ENCODE measurements at regions not wholly inside any gene's neighbourhood (a gene's known extent, or its start where the extent isn't known, plus 50 kb on each side); places are given as distances from the start of the nearest gene placed in this dataset.

DNA sequence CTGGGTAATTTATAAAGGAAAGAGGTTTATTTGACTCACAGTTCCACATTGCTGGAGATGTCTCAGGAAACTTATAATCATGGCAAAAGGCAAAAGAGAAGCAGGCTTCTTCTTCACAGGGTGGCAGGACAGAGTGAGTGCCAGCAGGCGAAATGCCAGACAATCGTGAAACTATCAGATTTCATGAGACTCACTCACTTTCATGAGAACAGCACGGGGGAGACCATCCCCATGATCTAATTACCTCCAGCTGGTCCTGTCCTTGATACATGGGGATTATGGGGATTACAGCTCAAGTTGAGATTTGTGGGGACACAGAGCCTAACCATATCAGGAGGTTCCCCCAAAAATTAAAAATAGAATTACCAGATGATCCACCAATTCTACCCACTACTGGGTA is 675.5 kb upstream of the SLC8A1 start:
- ATAC-seq (no peak), FAIRE-seq (no peak), DNase-seq (ENCODE audit: low read depth, low spot score) (no peak)
- SMC1A ChIA-PET (ENCODE audit: uncharacterized antibody, unreplicated experiment) = no interaction called here
- 0% methylated on average over 3 of the region's 3 CpGs for WGBS (ENCODE audit: insufficient coverage, insufficient replicate concordance, low lambda C conversion rate, missing lambda C conversion rate)
- intact Hi-C loops (cut with micrococcal nuclease; ENCODE audit: unreplicated experiment) = no loop called here
- BruUV-seq (replicated peaks) = no TSS peak
- CTCF ChIA-PET = no interaction called here
- no peak for TF ChIP-seq STAT1 (conservative IDR thresholded peaks at IDR 0.05)
- no peak for TF ChIP-seq NRF1 (conservative IDR thresholded peaks at IDR 0.05; ENCODE audit: low read depth, low read length)
- TF ChIP-seq SUZ12 (IDR thresholded peaks at IDR 0.05; ENCODE audit: unreplicated experiment) = no peak
- no peak for TF ChIP-seq BCL11A (IDR thresholded peaks at IDR 0.05; ENCODE audit: low read depth, low read length)
- TF ChIP-seq, protein P1, sequence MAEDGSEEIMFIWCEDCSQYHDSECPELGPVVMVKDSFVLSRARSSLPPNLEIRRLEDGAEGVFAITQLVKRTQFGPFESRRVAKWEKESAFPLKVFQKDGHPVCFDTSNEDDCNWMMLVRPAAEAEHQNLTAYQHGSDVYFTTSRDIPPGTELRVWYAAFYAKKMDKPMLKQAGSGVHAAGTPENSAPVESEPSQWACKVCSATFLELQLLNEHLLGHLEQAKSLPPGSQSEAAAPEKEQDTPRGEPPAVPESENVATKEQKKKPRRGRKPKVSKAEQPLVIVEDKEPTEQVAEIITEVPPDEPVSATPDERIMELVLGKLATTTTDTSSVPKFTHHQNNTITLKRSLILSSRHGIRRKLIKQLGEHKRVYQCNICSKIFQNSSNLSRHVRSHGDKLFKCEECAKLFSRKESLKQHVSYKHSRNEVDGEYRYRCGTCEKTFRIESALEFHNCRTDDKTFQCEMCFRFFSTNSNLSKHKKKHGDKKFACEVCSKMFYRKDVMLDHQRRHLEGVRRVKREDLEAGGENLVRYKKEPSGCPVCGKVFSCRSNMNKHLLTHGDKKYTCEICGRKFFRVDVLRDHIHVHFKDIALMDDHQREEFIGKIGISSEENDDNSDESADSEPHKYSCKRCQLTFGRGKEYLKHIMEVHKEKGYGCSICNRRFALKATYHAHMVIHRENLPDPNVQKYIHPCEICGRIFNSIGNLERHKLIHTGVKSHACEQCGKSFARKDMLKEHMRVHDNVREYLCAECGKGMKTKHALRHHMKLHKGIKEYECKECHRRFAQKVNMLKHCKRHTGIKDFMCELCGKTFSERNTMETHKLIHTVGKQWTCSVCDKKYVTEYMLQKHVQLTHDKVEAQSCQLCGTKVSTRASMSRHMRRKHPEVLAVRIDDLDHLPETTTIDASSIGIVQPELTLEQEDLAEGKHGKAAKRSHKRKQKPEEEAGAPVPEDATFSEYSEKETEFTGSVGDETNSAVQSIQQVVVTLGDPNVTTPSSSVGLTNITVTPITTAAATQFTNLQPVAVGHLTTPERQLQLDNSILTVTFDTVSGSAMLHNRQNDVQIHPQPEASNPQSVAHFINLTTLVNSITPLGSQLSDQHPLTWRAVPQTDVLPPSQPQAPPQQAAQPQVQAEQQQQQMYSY (CRISPR knock-in tag; IDR thresholded peaks at IDR 0.05) = no peak
- TF ChIP-seq CREB1 (IDR thresholded peaks at IDR 0.05; ENCODE audit: low read depth) = no peak
- TF ChIP-seq CBX5 (IDR thresholded peaks at IDR 0.05; ENCODE audit: low read depth) = no peak
- TF ChIP-seq, protein P2, sequence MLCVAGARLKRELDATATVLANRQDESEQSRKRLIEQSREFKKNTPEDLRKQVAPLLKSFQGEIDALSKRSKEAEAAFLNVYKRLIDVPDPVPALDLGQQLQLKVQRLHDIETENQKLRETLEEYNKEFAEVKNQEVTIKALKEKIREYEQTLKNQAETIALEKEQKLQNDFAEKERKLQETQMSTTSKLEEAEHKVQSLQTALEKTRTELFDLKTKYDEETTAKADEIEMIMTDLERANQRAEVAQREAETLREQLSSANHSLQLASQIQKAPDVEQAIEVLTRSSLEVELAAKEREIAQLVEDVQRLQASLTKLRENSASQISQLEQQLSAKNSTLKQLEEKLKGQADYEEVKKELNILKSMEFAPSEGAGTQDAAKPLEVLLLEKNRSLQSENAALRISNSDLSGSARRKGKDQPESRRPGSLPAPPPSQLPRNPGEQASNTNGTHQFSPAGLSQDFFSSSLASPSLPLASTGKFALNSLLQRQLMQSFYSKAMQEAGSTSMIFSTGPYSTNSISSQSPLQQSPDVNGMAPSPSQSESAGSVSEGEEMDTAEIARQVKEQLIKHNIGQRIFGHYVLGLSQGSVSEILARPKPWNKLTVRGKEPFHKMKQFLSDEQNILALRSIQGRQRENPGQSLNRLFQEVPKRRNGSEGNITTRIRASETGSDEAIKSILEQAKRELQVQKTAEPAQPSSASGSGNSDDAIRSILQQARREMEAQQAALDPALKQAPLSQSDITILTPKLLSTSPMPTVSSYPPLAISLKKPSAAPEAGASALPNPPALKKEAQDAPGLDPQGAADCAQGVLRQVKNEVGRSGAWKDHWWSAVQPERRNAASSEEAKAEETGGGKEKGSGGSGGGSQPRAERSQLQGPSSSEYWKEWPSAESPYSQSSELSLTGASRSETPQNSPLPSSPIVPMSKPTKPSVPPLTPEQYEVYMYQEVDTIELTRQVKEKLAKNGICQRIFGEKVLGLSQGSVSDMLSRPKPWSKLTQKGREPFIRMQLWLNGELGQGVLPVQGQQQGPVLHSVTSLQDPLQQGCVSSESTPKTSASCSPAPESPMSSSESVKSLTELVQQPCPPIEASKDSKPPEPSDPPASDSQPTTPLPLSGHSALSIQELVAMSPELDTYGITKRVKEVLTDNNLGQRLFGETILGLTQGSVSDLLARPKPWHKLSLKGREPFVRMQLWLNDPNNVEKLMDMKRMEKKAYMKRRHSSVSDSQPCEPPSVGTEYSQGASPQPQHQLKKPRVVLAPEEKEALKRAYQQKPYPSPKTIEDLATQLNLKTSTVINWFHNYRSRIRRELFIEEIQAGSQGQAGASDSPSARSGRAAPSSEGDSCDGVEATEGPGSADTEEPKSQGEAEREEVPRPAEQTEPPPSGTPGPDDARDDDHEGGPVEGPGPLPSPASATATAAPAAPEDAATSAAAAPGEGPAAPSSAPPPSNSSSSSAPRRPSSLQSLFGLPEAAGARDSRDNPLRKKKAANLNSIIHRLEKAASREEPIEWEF (IDR thresholded peaks at IDR 0.05; ENCODE audit: insufficient replicate concordance, low read depth, low read length) = no peak
- no peak for TF ChIP-seq PML (IDR thresholded peaks at IDR 0.05; ENCODE audit: low read length)
- TF ChIP-seq MYC (IDR thresholded peaks at IDR 0.05; ENCODE audit: insufficient read depth, insufficient read length, insufficient replicate concordance, low read length, severe bottlenecking) = no peak
- TF ChIP-seq YY1 (IDR thresholded peaks at IDR 0.05; ENCODE audit: low read depth, low read length) = no peak
- no peak for TF ChIP-seq RAD51 (IDR thresholded peaks at IDR 0.05)
- TF ChIP-seq MYB (IDR thresholded peaks at IDR 0.05; ENCODE audit: borderline replicate concordance, low read depth, low read length) = no peak
- TF ChIP-seq CBFB (IDR thresholded peaks at IDR 0.05; ENCODE audit: low read depth) = no peak
- no peaks in the 10 kb centered on the region for H3K27me3 ChIP-seq (replicated peaks in 1 of 2; ENCODE audit: control insufficient read depth in 2 of 2, insufficient read depth in 2 of 2, low read length in 1 of 2)
- H3K4me3 ChIP-seq = no peak overlapping the region
- no peaks in the 10 kb centered on the region for H4K20me1 ChIP-seq (ENCODE audit: control insufficient read depth, insufficient read depth)
- no peaks in the 10 kb centered on the region for H3K36me3 ChIP-seq (ENCODE audit: control insufficient read depth in 2 of 2, insufficient read depth in 2 of 2, low read length in 1 of 2)
- no peaks in the 10 kb centered on the region for H3K79me2 ChIP-seq (ENCODE audit: control insufficient read depth, insufficient read depth, low read length)
- H2AFZ ChIP-seq (ENCODE audit: control insufficient read depth, low read depth, low read length) = no peak overlapping the region
- RAD21 ChIA-PET (ENCODE audit: unreplicated experiment) = no interaction called here
- no peaks in the 10 kb centered on the region for H3K9me3 ChIP-seq (replicated peaks; ENCODE audit: control insufficient read depth, insufficient read depth, low read length)
- H3K4me1 ChIP-seq (ENCODE audit: control insufficient read depth, insufficient read depth, low read length) = no peaks in the 10 kb centered on the region
- no peak overlapping the region for H3K4me2 ChIP-seq (ENCODE audit: control insufficient read depth, insufficient read depth)
- H3K9ac ChIP-seq (ENCODE audit: control insufficient read depth, insufficient read depth, low read length) = no peak overlapping the region
- no peak overlapping the region for H3K27ac ChIP-seq (ENCODE audit: control insufficient read depth, insufficient read depth)
- in situ Hi-C loops (cut with MboI) = no loop called here
- POLR2A ChIA-PET = no interaction called here

All from GM12878 (cell line).